ENCODE measurements at regions not wholly inside any gene's neighbourhood (a gene's known extent, or its start where the extent isn't known, plus 50 kb on each side); places are given as distances from the start of the nearest gene placed in this dataset.

DNA sequence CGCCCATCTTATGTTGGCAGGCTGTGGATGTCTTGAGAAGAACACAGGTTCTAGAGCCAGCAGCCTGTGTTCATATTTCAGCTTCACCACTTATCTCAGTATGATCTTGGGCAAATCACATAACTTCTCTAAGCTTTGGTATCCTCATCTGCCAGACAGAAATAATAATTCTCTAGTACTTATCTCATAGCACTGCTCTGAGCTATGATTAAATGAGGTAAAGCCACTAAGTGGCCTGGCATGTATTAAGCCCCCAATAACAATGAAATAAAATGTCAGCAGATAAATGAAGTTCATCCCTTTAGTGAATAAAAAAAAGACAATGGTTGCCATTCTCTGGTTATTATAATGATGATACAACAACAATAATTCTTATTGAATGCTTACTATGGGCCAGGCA, 104.9 kb upstream of the EEA1 start:
- TF ChIP-seq BCL11A (IDR thresholded peaks at IDR 0.05; ENCODE audit: low read depth in 2 of 2, low read length in 2 of 2) (no peak), RNF2 (IDR thresholded peaks at IDR 0.05; ENCODE audit: borderline replicate concordance, low read depth, low read length, missing control alignments, poor library complexity, severe bottlenecking) (no peak)

Measured in H1 (cell line).